WI38 (cell line): ENCODE measurements at regions not wholly inside any gene's neighbourhood (a gene's known extent, or its start where the extent isn't known, plus 50 kb on each side); places are given as distances from the start of the nearest gene placed in this dataset.

Source experiments
- H3K4me3 ChIP-seq: 2 replicates; pipeline ENCODE4 v1.5.1; 2011; ENCODE audit warnings: low read depth, mild to moderate bottlenecking, control low read depth, low read length
- TF ChIP-seq, protein P1 (sequence below): IDR thresholded peaks from 2 replicates; pipeline ENCODE4 v1.5.1; 2012; ENCODE audit warnings: low read depth, mild to moderate bottlenecking, control low read depth, low read length

DNA sequence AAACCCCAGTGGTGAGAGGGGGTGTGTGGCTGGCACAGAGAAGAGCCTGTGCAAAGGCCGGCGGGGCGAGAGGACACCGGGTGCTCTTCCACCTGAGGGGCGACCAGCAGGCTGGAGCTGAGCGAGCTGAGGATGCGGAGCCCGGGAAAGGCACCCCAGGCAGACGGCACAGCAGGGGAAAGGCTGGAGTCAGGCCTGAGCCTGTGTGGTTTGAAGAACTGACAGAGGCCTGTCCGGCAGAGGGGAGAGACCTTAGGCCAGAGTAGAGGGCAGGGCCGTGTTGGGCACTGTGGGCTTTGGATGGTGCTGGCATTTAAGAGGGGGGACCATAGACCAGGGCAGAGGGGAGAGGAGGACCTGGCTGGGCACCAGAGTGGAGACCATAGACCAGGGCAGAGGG lies 149.8 kb downstream of the RTP5 start:
- TF ChIP-seq, protein P1, sequence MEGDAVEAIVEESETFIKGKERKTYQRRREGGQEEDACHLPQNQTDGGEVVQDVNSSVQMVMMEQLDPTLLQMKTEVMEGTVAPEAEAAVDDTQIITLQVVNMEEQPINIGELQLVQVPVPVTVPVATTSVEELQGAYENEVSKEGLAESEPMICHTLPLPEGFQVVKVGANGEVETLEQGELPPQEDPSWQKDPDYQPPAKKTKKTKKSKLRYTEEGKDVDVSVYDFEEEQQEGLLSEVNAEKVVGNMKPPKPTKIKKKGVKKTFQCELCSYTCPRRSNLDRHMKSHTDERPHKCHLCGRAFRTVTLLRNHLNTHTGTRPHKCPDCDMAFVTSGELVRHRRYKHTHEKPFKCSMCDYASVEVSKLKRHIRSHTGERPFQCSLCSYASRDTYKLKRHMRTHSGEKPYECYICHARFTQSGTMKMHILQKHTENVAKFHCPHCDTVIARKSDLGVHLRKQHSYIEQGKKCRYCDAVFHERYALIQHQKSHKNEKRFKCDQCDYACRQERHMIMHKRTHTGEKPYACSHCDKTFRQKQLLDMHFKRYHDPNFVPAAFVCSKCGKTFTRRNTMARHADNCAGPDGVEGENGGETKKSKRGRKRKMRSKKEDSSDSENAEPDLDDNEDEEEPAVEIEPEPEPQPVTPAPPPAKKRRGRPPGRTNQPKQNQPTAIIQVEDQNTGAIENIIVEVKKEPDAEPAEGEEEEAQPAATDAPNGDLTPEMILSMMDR, result no peak
- no peak overlapping the region for H3K4me3 ChIP-seq

DNA sequence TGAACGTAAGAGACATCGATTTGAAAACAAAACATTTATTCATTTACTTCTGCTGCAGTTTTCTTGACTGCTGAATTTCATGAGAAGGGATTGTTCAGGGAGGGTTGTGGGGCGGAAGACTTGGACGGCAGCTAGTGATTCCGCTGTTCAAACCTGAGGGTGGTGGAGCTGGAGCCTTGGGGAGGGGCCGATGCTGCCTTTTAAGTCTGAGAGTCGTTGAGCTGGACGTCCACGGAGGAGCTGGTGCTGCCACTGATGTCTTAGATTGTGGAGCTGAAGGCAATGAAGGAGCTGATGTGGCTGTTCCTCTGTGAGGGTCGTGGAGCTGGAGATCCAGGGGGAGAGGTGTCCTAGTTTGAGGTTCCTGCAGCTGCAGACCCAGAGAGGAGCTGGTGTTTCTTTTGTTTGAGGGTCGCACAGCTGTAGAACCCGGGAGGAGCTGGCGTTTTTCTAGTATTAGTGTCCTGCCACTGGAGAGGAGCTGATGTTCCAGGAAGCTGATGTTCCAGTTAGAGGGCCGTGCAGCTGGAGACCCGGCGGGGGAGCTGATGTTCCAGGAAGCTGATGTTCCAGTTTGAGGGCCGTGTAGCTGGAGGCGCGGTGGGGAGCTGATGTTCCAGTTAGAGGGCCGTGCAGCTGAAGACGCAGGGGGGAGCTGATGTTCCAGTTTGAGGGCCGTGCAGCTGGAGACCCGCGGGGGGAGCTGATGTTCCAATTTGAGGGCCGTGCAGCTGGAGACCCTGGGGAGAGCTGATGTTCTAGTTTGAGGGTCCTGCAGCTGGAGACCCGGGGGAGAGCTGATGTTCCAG lies 150.9 kb downstream of the RTP5 start:
- TF ChIP-seq, protein P1, result no peak
- no peak overlapping the region for H3K4me3 ChIP-seq

DNA sequence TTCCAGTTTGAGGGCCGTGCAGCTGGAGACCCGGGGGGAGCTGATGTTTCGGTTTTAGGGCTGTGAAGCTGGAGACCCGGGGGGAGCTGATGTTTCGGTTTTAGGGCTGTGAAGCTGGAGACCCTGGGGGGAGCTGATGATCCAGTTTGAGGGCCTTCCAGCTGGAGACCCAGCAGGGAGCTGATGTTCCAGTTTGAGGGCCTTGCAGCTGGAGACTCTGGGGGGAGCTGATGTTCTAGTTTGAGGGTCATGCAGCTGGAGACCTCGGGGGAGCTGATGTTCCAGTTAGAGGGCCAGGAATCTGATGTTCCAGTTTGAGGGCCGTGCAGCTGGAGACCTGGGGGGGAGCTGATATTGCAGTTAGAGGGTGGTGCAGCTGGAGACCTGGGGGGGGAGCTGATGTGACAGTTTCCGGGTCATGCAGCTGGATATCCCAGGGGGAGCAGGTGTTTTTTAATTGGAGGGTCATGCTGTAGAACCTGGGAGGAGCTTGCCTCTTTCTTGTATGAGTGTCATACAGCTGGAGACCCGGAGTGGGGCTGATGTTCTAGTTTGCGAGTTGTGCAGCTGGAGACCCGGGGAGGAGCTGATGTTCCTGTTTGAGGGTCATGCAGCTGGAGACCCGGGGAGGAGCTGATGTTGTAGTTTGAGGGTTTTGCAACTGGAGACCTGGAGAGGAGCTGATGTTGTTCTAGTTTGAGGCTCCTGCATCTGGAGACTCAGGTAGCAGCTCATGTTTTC lies 153.2 kb downstream of the RTP5 start:
- TF ChIP-seq, protein P1, result no peak
- no peak overlapping the region for H3K4me3 ChIP-seq

GRCh38 chr2:242024751-242025355 lies 155.3 kb downstream of the RTP5 start:
- H3K4me3 ChIP-seq, result no peak overlapping the region
- TF ChIP-seq, protein P1, result no peak

DNA sequence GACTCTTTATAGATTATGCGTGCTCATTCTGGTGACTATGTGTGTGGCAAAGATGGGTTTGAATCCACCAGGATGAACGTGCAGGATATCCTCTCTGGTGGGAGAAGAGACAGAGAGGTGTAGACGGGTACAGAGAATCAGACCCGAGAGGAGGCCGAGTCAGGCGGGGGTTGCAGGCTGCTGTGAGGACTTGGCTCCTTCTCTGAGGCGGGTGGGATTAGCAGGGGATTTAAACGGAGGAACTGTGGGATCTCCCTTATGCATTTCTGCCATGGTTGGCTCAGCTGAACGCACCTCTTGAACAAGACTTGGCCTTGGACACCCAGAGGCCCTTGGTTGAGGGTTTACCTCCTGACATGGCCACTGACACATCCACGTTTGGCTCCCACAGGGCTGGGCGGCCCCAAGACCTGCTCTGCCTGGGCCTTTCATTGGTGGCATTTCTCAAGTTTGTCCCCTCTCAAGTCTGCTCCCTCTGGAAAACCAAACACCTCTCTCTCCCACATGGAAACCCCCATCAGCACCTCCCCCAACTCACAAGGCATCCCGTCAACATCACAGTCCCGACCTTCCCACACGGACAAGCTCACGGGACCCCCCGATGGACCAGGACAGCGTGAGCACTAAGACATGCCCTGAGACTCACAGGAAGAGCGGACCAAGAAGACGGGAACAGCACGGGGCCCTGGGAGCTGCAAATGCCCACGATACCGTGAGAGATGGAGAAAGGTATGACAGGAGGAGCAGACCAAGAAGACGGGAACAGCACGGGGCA lies 158.3 kb downstream of the RTP5 start:
- TF ChIP-seq, protein P1, result no peak
- no peak overlapping the region for H3K4me3 ChIP-seq

DNA sequence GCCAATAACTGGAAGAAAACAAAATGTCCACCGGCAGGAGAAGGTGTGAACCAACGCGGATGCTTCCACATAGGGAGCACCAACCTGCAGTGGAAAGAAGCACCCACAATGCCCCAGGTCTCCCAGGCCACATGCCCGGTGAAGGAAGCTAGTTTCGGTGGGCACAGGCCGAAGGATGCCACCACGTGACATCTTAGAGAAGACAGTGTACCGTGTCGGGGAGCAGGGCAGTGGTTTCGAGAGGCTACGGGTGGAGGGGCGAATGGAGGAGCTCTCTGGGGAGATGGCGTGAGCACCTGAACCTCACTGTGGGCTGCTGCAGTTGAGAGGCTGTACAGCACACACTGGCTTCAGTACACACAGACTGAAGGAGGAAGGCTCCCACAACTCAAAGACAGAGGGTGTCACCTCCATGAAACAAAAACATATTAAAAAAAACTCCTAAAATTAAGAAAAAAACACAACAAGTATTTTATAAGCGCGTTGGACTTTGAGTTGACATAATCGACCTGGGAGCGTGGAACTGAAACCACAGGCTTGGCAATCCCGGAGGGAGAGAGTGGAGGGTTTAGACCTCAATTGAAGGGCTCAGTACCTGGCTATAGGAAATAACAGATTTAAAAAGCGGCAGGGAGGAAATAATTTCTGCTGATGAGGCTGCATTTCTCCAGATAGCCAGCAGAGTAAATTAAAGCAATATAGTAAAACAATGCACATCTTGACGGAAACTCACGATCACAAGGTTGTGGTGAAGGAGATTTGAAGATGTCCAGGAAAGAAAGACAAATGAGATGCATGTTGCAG lies 160.1 kb downstream of the RTP5 start:
- TF ChIP-seq, protein P1, result no peak
- H3K4me3 ChIP-seq, result no peak overlapping the region
